ENCODE measurements at regions not wholly inside any gene's neighbourhood (a gene's known extent, or its start where the extent isn't known, plus 50 kb on each side); places are given as distances from the start of the nearest gene placed in this dataset.

- TF ChIP-seq CTCF (IDR thresholded peaks at IDR 0.05) (no peak), POLR2A (IDR thresholded peaks at IDR 0.05) (no peak)
These were observed 78.6 kb upstream of the TSHZ3 start for GRCh38 chr19:31427857-31428256.
